Omental fat pad (tissue), 3 donors: ENCODE measurements at regions not wholly inside any gene's neighbourhood (a gene's known extent, or its start where the extent isn't known, plus 50 kb on each side); places are given as distances from the start of the nearest gene placed in this dataset.

Experiments
- ATAC-seq: fragments of 150-250 bp; one replicate; pipeline ENCODE4 v1.9.1; 2016; ENCODE audit warnings: mild to moderate bottlenecking, moderate library complexity; ENCODE audit not compliant: low FRiP score
- DNase-seq: peaks from one replicate; pipeline ENCODE4 v3.0.0-alpha.2; 2019; ENCODE audit warnings: low spot score
- TF ChIP-seq, protein P1 (sequence below), 3 donors: fragments of 450-650 bp; IDR thresholded peaks; one replicate each; pipeline ENCODE4 v1.5.1; 2016 to 2017; ENCODE audit warnings: antibody characterized with exemption in 3 of 3, mild to moderate bottlenecking in 3 of 3, moderate library complexity in 2 of 3

DNA sequence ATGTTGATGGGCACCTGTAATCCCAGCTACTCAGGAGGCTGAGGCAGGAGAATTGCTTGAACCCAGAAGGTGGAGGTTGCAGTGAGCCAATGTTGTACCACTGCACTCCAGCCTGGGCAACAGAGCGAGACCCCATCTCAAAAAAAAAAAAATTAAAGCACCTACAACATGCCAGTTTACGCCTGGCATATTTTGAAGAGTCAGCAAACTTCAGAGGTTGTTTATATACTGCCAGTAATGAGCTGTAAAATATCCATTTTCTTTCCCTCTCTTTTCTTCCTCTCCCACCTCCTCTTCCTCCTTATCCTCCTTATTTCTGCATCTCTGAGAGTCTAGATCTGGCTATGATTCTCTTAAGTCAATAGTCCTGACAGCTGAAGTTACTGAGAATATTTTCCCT is 556.5 kb upstream of the LARGE1 start:
- ATAC-seq (no peak), DNase-seq (no peak)
- TF ChIP-seq, protein P1, sequence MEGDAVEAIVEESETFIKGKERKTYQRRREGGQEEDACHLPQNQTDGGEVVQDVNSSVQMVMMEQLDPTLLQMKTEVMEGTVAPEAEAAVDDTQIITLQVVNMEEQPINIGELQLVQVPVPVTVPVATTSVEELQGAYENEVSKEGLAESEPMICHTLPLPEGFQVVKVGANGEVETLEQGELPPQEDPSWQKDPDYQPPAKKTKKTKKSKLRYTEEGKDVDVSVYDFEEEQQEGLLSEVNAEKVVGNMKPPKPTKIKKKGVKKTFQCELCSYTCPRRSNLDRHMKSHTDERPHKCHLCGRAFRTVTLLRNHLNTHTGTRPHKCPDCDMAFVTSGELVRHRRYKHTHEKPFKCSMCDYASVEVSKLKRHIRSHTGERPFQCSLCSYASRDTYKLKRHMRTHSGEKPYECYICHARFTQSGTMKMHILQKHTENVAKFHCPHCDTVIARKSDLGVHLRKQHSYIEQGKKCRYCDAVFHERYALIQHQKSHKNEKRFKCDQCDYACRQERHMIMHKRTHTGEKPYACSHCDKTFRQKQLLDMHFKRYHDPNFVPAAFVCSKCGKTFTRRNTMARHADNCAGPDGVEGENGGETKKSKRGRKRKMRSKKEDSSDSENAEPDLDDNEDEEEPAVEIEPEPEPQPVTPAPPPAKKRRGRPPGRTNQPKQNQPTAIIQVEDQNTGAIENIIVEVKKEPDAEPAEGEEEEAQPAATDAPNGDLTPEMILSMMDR (IDR thresholded peaks at IDR 0.05), result no peak

DNA sequence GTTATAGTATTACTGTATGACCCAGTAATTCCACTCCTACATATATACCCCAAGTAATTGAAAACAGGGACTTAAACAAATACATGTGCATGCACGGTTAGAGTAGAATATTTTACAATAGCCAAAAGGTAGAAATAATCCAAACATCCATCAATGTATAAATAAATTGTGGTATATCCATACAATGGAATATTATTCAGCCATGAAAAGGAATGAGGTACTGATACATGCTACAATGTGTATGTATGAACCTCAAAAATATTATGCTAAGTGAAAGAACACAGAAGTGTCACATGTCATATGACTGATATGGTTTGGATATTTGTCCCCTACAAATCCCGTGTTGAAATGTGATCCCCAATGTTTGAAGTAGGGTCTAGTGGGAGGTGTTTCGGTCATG is 560.8 kb upstream of the LARGE1 start:
- ATAC-seq, result no peak

DNA sequence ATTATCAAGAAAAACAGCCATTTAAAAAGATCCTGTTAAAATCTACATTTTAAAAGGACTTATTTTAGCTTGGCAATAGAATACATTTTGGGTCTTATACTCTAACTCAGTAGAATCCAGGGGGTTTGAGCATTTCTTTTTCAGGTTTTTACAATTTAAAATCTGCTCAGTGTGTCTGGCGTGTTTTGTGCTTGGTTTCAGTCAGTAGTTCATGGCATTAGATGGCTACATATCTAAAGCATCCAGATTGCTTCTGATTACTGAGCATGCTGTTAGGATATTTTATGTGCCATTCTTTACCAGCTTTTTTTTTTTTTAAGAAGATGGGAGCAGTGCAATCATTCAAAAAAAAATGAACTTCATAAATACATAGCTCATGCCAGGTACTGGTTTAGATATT is 566.1 kb upstream of the LARGE1 start:
- TF ChIP-seq, protein P1 (IDR thresholded peaks at IDR 0.05), result no peak
- ATAC-seq, result no peak
- DNase-seq, result no peak

More for the DNA sequence above, 560.8 kb upstream of the LARGE1 start:
- DNase-seq, result no peak
- TF ChIP-seq, protein P1 (IDR thresholded peaks at IDR 0.05), result no peak

DNA sequence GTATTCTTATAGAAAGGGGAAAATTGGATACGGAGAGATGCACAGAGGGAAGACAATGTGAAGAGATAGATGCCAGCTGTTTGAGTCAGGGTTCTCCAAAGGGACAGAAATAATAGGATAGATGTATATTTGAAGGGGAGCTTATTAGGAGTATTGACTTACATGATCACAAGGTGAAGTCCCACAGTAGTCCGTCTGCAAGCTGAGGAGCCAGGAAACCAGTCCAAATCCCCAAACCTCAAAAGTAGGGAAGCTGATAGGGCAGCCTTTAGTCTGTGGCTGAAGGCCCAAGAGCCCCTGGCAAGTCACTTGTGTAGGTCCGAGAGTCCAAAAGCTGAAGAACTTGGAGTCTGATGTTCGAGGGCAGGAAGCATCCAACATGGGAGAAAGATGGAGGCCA is 569.6 kb upstream of the LARGE1 start:
- ATAC-seq (no peak), DNase-seq (no peak)
- TF ChIP-seq, protein P1 (IDR thresholded peaks at IDR 0.05), result no peak

DNA sequence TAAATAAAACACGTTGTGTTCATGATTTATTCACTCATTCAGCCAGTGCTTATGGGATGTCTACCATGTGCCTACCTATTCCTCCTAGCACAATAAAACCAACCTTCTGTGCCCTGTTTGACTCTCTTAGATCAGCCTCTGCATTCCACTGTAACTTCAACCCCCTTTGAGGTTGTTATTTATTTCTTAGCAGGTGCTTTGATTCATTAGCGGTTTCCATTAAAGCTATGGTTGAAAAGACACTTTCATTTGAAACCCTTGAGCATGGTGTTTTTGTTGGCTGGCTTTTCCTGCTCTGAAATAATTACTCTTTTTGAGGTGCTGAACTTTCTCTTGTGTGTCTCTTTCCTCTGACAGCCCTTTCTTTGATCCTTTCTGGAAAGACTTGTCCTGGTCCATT is 570.6 kb upstream of the LARGE1 start:
- ATAC-seq, result no peak
- TF ChIP-seq, protein P1 (IDR thresholded peaks at IDR 0.05), result no peak

DNA sequence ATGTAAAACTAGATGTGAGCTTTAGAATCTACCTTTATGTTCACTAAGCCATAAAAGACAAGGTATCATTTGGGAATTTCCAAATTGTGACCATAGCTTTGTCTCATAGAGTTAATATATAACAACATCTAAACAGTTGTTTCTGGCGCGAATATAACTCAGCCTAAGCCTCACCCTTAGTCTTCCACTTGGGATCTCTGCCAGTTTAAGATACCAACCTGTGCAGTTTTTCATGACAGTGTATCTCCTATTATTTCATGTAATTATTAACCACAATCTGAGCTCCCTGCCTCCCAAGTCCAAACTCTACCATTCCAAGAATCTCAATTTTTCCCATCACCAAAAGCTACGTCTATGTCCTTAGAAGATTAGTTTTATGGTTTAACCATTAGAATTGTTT is 572.5 kb upstream of the ISX start:
- TF ChIP-seq, protein P1 (IDR thresholded peaks at IDR 0.05), result no peak
- ATAC-seq, result no peak
- no peak for DNase-seq

More for the DNA sequence above, 570.6 kb upstream of the LARGE1 start:
- DNase-seq, result no peak

DNA sequence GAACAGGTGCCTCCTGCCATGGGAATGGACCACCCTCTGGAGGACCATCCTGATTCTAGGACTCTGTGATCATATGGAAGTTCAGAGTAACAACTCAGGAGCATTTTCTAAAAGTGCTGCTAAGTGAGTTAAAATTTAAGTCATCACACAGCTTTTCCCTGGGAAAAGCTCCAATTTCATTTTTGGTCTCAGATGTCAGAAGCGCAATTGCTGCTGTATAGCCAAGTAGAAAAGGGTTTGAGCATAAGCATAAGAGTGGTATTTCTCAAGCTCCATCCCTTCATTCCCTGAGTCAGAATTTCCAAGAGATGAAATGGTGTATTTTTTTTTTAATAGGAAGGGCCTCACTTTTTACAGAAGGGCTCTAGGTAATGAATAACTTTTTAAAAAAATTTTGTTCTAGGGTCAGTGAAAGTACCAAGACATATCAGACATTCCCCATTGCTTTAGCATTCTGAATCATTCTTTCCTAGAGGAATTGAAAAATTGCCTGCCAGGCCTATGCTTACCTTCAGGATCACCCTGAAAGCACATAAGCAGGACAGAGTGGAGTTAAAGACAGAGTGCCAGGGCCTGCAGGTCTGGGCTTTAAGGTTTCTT is 564.5 kb upstream of the ISX start:
- ATAC-seq, result no peak
- DNase-seq, result no peak
- TF ChIP-seq, protein P1 (IDR thresholded peaks at IDR 0.05), result no peak
